SU-DHL-6 (cell line): ENCODE measurements at regions not wholly inside any gene's neighbourhood (a gene's known extent, or its start where the extent isn't known, plus 50 kb on each side); places are given as distances from the start of the nearest gene placed in this dataset.

Source experiments
- EZH2phosphoT487 ChIP-seq: fragments of 200-600 bp; sonication (generic), shearing (Covaris generic); conservative IDR thresholded peaks from 2 replicates; pipeline ENCODE4 v1.6.1; 2018; ENCODE audit warnings: mild to moderate bottlenecking, antibody characterized with exemption, low read length, moderate library complexity, mixed read lengths
- TF ChIP-seq, protein P1 (sequence below): fragments of 200-600 bp; sonication (generic); IDR thresholded peaks from one replicate; pipeline ENCODE4 v1.5.1; 2017; ENCODE audit warnings: antibody characterized with exemption, mild to moderate bottlenecking, low read length, moderate library complexity; ENCODE audit not compliant: insufficient read depth, poor library complexity, severe bottlenecking

- TF ChIP-seq, protein P1, sequence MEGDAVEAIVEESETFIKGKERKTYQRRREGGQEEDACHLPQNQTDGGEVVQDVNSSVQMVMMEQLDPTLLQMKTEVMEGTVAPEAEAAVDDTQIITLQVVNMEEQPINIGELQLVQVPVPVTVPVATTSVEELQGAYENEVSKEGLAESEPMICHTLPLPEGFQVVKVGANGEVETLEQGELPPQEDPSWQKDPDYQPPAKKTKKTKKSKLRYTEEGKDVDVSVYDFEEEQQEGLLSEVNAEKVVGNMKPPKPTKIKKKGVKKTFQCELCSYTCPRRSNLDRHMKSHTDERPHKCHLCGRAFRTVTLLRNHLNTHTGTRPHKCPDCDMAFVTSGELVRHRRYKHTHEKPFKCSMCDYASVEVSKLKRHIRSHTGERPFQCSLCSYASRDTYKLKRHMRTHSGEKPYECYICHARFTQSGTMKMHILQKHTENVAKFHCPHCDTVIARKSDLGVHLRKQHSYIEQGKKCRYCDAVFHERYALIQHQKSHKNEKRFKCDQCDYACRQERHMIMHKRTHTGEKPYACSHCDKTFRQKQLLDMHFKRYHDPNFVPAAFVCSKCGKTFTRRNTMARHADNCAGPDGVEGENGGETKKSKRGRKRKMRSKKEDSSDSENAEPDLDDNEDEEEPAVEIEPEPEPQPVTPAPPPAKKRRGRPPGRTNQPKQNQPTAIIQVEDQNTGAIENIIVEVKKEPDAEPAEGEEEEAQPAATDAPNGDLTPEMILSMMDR, result no peak
- TF ChIP-seq EZH2phosphoT487, result no peak
These were observed 623.2 kb upstream of the PKN2 start for GRCh38 chr1:88060750-88061491.
